CD1c-positive myeloid dendritic cell (primary cell): ENCODE measurements at regions not wholly inside any gene's neighbourhood (a gene's known extent, or its start where the extent isn't known, plus 50 kb on each side); places are given as distances from the start of the nearest gene placed in this dataset.

Source experiments
- DNase-seq: peaks from one replicate; pipeline ENCODE4 v3.0.0-alpha.2; 2016; ENCODE audit errors: extremely low spot score

GRCh38 chr3:30263238-30263924, 343.0 kb upstream of the TGFBR2 start:
- DNase-seq, result peak; percentile 25

DNA sequence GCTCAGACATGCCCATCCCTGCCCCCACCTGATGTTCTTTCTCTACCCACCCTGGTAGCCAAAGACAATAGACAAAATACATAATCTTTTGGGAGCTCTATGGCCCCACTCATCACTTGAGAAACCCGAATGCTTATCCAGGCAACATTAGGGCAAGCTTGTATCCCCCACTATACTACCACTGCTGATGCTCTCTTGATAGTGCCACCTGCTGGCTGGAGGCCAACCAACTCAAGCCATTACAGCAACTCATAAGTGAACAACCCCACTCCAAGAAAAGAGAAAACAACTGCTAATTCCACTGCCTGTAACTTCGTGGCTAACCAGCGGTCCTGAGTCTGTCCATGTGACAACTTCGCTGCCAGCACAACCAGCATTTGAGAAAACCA, 342.5 kb upstream of the TGFBR2 start:
- DNase-seq, result no peak

DNA sequence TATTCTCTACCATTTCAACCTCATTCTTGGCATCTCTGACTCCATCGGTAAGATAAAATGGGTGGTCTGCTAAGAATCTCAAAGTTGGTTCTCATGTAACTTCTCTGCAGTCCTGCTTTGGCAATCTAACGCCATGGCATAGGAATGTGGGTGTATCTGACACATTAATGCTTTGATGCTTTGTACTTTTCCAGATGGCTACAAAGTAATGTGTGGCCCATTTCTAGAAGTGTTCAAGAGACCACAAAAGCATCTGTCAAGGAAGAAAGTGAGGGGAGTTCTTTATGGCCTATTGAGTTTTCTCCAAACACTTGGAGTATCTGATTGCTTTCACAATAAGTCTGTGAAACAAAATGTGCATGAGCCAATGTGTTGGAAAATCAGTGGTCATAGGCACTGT, 339.9 kb upstream of the TGFBR2 start:
- DNase-seq, result no peak

DNA sequence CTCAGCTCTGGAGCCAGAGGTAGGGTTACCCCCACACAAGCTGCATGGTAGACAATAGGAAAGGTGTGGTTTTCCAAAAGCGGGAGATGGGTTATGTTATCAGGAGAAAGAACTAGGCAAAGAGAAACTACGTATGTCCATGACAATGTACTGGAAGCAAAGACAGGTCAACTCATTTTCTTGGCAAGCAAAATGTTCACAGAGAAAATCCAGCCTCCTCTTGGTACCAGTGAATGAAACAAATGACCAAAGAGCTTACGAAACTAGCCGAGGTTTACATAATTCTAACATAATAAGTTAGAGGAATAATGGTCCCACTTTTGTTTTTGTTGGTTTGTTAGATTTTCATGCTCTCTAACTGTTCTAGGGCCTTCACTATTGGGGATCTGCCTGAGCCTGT, 338.1 kb upstream of the TGFBR2 start:
- DNase-seq, result no peak

DNA sequence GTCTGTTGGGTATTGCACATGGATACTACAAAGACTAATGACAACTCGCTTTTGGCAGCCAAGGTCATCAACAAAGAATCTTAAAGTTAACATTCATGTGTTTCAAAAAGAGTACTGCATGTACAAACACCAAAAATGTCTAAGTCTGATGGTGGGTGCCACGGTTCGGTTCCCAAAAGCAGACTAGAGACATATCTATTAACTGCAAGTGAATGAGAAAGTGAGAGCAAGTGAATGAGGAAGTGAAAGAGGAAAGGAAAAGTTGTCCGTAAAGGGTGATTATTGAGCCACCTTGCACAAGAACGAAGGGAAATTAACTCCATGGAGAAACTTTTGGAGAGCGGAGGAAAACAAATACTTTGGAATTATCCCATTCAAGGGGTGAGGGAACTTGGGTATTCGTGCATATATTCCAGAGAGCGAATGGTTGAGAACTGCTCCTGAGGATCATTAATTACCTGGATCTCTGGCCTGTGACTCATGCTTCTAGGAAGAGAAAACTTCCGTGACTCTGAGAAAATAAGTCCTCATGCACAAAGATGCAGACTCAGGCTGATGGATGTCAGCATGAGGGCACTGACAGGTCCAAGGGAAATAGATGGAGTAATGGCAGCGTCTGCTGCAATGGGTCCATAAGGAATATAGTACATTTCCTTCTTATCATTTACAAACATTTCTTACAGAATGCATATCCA, 336.5 kb upstream of the TGFBR2 start:
- DNase-seq, result peak; percentile 56

DNA sequence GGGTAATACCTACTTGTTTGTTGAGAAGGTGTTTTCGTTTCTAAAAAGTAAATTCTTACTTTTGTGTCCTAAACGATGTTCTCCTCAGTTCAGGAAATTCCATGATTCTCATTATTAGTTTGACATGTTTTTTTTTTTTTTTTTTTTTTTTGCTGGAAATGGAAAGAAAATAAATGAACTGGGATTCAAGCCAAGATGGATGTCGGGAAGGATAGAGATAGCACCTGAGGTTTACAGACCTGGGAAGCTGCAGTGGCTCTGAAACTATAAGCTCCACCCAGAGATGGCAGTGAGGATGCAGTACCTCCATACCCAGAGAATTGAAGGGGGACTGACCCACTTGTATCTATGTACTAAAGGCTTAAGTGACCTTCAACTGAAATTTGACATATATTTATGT, 334.6 kb upstream of the TGFBR2 start:
- DNase-seq, result no peak

DNA sequence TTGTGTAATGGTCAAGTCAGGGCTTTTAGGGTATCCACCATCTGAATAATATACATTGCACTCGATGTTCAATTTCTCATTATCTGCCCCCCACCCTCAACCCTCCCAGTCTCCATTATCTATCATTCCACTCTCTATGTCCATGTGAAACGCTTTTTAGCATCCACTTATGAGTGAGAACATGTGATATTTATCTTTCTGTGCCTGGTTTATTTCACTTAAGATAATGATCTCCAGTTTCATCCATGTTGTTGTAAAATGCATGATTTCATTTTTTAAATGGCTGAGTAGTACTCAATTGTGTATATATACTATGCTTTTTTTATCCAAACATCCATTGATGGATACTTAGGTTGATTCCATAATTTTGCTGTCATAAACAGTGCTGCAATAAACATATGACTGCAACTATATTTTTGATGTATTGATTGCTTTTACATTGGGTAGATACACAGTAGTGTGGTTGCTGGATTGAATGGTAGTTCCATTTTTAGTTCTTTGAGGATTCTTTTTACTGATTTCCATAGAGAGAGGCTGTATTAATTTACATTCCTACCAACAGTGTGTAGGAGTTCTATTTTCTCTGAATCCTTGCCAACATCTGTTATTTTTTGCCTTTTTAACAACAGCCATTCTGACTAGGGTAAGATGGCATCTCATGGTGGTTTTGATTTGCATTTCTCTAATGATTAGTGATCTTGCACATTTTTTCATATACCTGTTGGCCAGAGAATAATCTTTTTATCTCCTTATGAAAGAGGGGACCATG, 332.9 kb upstream of the TGFBR2 start:
- DNase-seq, result no peak

DNA sequence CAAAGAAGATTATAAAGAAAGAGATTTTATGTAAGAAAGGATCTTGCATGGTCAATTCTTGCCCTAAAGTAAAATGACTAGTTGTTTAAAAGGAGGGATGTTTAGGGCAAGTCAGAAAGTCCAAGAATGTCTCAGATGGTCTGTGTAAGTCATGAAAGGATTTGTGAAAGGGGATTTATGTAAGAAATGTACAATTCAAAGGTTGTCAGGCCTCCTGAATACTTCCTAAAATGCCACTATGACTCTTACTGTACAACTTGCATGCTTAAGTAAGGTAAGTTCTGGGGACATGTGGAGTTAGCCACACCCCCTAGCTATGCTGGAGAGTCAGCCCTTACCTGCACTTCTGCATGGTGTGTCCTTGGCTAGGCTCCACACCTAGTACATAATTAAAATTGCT, 328.9 kb upstream of the TGFBR2 start:
- DNase-seq, result no peak

DNA sequence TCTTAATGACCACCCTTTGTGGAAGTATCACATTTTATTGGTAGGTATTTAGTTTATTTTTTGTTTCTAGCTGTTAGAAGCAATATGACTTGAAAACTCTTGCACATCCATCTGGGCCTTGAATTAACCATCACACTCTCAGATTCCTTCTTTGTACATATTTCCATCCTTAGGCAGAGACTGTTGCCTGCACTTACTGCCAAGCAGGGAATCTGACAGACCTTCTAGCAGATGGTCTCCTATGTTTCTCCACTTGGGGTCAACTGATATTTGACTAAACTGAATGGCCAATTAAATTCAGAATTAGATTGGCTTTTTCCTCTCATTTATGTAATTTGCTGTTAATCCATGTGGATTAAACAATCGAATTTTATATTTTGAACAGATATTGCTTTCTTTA, 324.9 kb upstream of the TGFBR2 start:
- no peak for DNase-seq

- DNase-seq, result no peak
These were observed 324.2 kb upstream of the TGFBR2 start for GRCh38 chr3:30282154-30282696.

DNA sequence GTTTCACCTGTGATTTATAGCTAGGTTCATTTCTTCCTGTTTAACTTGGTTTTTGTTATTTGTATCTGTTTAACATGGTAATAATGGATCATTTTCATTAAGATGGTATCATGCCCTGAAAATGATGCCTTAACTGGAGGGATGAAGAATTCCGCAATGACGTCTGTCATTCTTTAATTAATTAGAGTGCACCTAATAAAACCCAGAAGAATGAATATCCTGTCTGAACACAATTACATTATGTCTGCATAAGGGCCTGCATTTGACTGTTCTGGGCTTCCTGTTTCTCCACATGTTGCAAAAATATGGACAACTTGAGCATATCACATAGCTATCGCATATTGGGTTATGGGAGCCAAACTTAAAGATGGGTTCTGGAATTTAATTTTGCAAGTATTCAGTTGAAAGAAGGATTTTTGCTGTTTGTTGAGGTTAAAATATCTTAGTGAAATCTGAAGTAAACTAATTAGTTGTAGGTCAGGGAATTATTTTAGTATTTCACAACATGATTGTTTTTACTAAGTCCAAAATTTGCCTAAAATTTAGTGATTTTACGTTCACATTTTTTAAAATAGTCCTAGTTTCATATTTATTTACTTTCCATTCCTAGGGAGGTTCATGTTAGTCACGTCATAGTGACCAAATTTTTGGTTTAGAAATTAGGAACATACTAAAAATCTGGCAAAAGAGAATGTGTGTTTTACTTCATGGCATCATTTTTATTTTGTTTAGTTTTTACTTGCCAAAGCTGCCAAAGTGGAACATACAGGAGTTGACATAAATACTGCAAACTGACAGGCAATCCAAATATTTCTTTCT, 321.0 kb upstream of the TGFBR2 start:
- no peak for DNase-seq

DNA sequence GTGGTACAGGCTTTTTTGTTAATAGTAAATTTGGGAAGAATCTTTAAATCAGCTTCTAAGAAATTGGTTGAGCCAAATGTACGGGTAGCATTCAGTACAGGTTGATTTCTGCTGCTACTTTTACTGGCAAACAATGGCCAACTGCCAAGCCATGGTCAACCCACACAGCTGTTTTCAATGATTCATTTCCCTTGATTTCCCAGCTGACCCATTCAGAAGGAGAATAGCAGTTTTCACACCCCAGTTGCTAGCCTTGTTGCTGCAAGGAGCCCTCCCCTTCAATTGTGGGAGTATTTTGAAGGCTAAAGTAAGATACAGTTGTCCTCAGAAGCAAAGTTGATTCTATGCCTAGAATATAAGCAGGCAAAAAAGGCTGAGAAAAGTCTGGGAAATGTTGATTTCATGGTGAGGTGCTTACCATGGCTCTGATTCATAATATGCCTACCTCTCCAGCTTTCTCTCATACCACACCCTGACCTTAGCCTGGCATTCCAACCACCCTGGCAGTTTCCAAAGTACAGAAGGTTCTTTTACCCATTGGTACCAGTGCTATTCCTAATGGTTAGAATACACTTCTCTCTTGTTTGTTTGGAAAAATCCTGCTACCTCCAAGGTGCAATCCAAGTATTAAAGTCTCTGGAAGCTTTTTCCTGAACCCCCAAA, 320.3 kb upstream of the TGFBR2 start:
- DNase-seq, result peak; percentile 66

DNA sequence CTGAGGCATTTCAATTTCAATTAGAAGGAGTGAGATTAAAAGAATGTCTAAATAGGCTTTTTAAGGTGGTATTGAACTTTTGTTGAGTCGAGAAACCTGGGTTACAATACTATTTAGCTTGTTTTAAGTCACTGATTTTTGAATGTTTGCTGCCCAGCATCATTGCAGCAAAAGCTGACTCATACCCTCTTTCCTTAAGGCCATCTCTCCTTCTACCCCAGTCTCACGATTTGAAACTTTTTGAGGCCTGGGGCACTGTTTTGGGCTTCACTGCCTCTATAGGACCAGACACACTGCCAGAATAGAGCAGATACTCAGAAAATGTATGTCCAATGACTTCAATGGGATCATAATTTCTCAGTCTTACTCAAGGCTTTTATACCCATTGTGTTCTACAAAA, 319.6 kb upstream of the TGFBR2 start:
- DNase-seq, result no peak

DNA sequence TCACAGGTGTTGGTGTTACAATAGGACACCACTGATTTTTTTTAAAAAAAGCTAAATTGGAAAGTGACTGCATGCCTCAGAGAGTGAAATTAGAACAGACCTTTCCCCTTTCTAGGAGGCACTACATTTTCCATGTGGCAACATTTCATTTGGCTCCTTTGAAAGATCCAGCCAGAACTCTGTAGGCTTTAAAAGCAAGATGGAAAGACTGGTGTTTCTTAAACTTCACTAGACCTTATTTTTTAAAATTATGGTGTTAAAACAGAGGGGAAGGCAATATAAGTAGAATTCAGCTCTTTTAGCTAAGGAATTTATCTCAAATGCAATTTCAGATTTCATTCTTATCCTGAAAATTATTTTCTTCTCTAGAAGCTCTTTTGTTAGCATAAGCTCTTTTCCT, 317.6 kb upstream of the TGFBR2 start:
- no peak for DNase-seq

DNA sequence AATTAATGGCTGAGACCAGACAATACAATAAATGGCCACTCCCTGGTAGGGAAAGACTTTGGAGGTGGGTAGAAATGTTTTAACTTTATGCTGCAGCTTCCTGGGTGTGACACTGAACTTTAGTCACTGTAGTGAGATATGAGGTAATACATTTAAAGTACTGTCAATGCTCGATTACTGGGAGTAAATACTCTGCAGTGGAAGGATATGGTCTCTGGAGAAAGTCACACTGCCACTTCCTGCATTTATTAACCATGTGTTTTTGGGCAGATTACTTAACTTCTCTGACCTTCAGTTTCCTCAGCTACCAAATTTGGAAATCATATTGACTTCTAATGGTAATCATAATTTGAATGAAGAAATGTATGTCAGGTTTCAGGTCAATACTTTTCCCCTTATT, 317.1 kb upstream of the TGFBR2 start:
- DNase-seq, result peak; percentile 42

DNA sequence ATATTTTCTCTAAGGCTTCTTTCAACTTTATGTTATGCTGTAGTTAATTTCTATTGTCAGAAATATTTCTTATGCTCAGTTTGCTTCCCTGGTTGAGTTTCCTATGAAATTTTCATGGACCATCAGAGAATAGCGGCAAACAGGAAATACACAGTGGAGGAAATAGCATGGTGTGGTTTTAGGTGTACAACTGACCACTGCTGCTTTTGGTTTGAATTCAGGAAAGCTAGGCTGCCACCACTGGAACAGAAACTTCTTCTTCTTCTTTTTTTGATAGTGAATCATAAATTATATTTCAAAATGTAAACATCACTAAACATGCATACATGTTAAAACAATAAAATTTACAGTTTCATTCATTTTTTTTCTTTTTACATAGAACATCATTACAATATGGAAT, 316.6 kb upstream of the TGFBR2 start:
- DNase-seq, result peak; percentile 57

- no peak for DNase-seq
These were observed 315.9 kb upstream of the TGFBR2 start for GRCh38 chr3:30290479-30290878.

DNA sequence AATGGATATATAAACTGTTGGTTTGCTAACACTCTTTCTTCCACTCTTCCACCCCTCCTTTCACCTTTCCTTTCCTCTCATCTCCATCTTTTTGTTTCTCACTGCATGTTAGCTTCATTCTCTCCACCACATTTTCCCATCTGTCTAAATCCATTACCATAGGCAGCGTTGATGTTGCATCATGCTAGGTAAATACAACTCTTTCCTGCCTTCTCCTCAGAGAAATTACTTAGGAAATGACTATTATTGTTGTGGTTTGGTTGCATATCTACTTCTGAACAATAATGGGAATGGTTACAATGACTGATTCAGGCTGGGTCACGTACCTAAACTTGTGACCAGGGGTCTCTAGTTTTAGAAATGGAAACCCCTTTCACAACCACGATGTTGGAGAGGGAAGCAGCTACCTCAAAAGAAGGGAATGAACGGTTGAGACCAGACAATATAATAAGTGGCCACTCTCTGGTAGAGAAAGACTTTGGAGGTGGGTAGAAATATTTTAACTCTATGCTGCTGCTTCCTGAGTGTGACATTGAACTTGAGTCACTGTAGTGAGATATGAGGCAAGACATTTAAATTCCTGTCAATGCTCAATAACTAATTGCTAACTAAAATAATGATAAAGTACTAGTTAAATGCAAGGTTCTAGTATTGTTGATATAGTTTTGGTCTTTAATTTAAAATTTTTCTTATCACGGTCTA, 314.1 kb upstream of the TGFBR2 start:
- DNase-seq, result no peak

DNA sequence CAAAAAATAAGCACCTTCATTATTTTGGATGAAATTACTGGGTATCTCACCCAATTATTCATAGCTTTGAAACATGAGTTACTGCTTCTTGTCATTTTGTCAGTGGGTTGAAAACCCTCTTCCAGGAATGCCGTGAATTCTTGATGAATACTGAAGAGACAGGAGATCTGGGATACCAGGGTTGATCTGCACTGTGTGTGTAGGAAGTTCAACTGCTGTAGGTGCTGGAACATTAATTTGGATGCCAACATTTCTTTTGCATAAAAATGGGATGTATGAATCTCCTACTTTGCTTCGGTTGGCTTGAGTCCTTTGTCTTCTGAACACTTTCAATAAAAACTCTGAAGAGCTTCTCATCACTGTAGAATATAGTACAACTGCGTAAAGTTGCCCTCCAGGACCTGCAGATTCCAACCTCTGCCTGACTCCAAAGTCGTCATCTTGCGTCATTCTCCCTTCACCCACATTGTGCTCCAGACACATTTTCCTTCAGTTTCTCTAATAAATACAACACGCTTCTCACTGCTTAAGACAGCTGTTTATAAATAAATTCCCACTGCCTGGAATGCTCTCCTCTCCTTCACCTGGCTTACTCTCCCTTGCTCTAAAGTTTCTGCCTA, 312.7 kb upstream of the TGFBR2 start:
- DNase-seq, result no peak

DNA sequence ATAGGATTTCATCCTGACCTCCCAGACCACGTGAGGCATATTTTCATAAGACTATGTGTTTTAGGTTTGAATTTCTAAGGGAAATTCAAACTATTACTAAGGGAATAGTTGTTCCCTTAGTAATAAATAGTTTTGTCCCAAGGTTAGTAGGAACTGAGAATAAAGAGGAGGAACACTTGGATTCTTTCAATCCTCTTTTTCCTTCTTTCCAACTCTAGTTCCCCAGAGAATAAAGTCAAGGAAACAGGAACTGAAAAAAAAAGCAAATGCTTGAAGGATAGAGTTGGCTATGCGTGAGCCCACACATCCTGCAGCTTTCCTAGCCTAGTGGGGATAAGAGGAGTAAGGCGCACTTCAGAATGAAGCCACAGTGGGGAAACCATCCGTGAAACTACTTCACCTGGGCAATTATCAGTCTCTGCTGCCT, 312.1 kb upstream of the TGFBR2 start:
- peak; percentile 19 for DNase-seq
